WI38 (cell line): ENCODE measurements at regions not wholly inside any gene's neighbourhood (a gene's known extent, or its start where the extent isn't known, plus 50 kb on each side); places are given as distances from the start of the nearest gene placed in this dataset.

Source experiments
- H3K4me3 ChIP-seq: 2 replicates; pipeline ENCODE4 v1.5.1; 2011; ENCODE audit warnings: low read depth, mild to moderate bottlenecking, control low read depth, low read length
- TF ChIP-seq, protein P1 (sequence below): IDR thresholded peaks from 2 replicates; pipeline ENCODE4 v1.5.1; 2012; ENCODE audit warnings: low read depth, mild to moderate bottlenecking, control low read depth, low read length

DNA sequence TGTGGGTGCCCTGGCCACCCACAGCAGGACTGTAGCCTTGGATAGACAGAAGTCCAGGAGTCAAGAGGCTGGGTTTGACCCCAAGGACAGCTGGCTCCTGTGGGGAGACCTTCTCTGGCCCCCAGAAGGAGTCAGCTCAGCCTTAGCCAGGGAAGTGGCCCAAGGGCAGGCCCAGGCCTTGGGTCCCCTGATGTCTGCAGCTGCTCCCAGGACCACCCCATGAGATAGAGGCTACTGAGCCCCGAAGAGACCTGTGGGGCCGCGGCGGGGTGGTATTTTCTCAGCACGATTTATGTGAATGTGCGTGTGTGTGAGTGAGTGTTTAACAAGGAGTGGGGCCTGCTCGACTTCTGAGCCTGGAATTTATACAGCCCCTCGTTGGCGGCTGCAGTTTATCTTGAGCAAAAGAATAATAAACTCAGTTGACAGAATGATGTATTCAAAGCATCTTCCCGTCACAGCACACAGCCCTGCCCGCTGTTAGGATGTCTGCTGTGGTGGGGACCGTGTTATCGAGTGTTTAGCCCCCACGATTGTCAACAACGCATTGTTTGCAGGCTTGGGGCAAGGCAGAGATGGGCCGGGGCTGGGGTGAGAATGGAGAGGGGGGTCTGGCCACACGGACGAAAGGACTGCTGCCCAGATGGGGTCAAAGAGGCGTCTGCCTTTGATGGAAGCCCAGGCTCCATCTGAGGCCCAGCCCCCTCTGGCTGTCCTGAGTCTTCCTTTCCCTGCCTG lies 163.3 kb downstream of the VEGFA start:
- TF ChIP-seq, protein P1, sequence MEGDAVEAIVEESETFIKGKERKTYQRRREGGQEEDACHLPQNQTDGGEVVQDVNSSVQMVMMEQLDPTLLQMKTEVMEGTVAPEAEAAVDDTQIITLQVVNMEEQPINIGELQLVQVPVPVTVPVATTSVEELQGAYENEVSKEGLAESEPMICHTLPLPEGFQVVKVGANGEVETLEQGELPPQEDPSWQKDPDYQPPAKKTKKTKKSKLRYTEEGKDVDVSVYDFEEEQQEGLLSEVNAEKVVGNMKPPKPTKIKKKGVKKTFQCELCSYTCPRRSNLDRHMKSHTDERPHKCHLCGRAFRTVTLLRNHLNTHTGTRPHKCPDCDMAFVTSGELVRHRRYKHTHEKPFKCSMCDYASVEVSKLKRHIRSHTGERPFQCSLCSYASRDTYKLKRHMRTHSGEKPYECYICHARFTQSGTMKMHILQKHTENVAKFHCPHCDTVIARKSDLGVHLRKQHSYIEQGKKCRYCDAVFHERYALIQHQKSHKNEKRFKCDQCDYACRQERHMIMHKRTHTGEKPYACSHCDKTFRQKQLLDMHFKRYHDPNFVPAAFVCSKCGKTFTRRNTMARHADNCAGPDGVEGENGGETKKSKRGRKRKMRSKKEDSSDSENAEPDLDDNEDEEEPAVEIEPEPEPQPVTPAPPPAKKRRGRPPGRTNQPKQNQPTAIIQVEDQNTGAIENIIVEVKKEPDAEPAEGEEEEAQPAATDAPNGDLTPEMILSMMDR: no peak
- no peak overlapping the region for H3K4me3 ChIP-seq

DNA sequence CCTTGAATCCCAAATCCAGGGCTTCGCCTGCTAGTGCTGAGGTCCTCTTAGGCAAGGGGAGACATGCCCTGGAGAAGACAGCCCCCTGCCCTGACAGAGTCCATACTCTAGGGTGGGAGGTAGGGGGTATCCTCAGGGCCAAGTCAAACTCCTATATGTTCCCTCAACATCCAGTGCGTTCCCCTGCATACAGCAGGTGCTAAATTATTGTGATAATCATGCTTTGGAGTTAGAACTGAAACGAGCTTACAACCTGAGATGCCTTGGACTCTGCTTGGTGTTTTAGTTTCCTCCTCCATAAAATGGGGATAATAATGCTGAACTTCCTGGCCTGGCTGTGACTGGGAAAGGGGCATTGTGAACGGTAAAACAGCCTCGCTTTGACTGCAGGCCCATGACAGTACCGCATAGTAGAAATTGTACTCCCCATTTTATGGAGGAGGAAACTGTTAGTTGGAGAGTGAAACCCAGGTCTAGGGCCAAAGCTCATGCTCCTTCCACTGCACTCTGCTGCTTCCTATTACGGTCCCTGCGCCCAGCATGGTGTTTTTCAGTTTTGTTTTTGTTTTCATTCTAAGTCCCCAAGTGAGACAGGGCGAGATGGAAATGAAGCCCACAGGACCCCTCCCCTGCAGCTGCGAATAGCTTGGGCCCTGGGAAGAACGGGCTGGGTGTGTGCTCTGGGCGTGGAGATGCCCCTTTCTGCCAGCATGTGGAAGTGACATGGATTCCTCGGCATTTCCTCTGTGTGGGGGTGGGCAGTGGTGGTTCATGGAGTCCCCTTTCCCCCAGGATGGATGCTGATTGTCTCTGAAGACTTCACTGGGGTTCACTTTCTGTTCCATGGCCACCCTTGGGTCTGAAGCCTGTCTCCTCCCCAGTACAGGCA lies 162.5 kb downstream of the VEGFA start:
- no peak overlapping the region for H3K4me3 ChIP-seq
- TF ChIP-seq, protein P1: no peak

DNA sequence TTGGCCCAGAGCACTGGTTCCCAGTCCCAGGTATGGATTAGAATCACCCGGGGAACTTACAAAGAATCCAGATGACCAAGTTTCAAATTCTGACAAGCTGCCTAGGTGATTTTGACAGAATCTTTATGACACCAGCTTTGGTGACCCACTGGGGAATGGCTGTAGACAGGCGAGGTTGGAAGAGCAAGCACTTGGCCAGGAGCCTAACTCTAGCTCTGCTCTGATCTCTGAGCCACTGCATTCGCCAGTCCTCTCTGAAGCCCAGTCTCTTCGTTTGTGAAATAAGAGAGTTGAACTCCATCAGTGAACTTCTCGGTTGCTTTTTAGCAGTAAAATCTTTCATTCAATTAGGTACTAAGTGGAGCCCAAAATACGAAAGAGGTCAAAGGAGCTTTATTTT lies 161.2 kb downstream of the VEGFA start:
- TF ChIP-seq, protein P1: no peak
- H3K4me3 ChIP-seq: no peak overlapping the region

DNA sequence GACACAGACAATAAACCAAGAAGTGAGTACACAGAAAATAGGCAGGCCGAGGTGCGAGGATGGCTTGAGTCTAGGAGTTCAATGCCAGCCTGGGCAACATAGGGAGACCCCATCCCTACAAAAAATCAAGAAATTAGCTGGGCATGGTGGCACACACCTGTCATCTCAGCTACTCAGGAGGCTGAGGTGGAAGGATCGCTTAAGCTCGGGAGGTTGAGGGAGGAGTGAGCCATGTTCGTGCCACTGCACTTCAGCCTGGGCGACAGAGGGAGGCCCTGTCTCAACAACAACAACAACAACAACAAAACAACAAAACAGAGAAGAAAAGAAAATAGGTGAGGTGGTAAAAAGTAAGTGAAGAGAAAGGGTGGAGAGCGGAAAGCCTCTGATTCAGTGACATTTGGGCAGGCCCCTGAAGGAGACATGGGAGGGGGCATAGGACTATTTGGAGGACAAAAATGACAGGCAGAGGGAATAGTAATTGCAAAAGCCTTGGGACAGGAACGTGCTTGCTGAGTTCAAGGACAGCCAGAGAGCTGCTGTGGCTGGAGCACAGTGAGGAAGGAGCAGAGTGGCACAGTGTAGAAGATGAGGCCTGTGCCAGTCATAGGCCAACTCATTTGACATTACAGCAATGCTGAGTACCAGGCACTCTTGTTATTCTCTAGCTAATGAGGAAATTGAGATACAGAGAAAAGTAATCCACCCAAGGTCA lies 160.6 kb downstream of the VEGFA start:
- no peak overlapping the region for H3K4me3 ChIP-seq
- TF ChIP-seq, protein P1: no peak

DNA sequence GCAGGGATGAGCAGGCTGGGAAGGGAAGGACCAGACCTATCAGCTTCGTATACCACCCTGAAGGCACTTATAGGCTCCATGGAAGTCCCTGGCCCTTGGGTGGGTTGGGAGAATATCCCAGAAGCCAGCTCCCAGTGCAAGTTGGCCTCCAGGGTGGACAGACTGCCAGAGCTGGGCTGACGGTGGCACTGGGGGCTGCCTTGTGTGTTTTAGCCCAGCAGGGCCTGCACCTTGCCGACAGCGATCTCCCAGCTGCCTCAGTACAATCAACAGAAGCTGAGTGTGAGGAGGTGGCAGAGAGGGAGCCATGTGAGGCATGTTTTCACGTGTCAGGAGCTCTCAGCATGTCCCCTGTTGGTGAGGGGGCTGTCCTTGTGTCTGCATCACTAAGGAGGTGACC lies 159.5 kb downstream of the VEGFA start:
- TF ChIP-seq, protein P1: no peak

DNA sequence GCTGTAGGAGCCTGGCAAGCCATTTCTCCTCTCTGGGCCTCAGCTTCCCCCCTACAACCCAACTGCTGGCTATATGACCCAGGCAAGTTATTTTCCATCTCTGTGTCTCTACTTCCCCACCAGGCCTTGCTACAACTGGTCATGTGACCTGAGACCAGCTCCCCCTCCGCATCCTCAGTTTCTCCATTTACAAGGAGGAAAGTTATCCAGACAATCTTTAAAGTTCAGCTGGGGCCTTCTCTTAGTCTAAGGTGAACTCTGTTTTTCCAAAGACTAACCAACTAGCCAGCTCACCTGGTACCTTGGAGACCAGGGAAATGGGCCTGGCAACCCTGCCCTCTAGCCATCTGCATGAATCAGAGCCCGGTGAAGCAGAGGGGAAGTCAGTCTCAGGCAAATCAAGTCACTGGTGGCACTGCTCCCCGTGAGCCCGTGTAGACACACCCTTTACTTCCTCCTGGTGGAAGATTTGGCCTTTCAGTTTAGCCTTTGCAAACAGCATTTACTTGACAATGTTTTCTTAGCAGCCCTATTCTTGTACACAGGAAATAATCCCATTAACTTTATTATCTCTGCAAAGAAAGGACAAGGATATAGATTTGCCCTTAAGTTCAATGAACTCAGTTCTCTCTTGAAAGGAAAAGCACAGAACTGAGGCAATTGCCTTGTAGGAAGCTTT lies 157.7 kb downstream of the VEGFA start:
- H3K4me3 ChIP-seq: no peak overlapping the region
- TF ChIP-seq, protein P1: no peak

More for the DNA sequence above, 159.5 kb downstream of the VEGFA start:
- no peak overlapping the region for H3K4me3 ChIP-seq
